ENCODE measurements at regions not wholly inside any gene's neighbourhood (a gene's known extent, or its start where the extent isn't known, plus 50 kb on each side); places are given as distances from the start of the nearest gene placed in this dataset.

DNA sequence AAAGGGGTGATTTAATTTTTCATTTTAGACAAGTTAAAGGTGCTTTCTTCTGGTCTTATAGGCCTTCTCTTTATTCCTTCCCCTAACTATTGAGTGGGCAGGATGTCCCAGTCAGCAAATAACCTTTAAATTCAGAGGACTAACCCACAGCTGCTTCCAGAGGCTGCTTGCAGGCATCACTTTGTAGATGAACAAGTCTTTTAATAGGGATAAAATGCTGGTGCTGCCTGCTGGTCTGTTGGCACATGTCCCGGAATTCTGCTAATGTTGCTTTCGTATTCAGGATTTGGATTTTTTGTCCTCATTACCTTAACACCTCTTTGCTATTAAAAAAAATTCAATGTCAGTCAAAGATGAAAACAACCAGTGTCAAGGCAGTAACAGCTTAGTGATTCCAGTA is 132.7 kb upstream of the KL start:
- TF ChIP-seq POLR2AphosphoS5 (IDR thresholded peaks at IDR 0.05; ENCODE audit: low read depth, low read length) (no peak), POLR2A (IDR thresholded peaks at IDR 0.05; ENCODE audit: low read depth, low read length) (no peak)

Data from GM12892 (cell line).